HG03469 (cell line): ENCODE measurements at regions not wholly inside any gene's neighbourhood (a gene's known extent, or its start where the extent isn't known, plus 50 kb on each side); places are given as distances from the start of the nearest gene placed in this dataset.
A peak's percentile ranks its signal among the peaks of the same experiment; 100 is the strongest.

Experiments used
- ATAC-seq: cut with Tn5 transposase; IDR thresholded peaks from one replicate; pipeline ENCODE4 v1.9.1; 2021; ENCODE audit warnings: mild to moderate bottlenecking, moderate library complexity, moderate number of reproducible peaks; ENCODE audit not compliant: unreplicated experiment

- peak; percentile 64 for ATAC-seq
Measured at GRCh38 chr11:26134481-26135355, 197.2 kb upstream of the ANO3 start.

- no peak for ATAC-seq
Measured at GRCh38 chr11:26137651-26138050, 194.3 kb upstream of the ANO3 start.

- ATAC-seq, result no peak
Measured at GRCh38 chr11:26142891-26143290, 189.0 kb upstream of the ANO3 start.

GRCh38 chr11:26143566-26144290 lies 188.2 kb upstream of the ANO3 start:
- no peak for ATAC-seq

- no peak for ATAC-seq
Measured at GRCh38 chr11:26144291-26144690, 187.6 kb upstream of the ANO3 start.

- ATAC-seq, result no peak
Measured at GRCh38 chr11:26144911-26145310, 187.0 kb upstream of the ANO3 start.

GRCh38 chr11:26149585-26149984 lies 182.3 kb upstream of the ANO3 start:
- no peak for ATAC-seq

- ATAC-seq, result no peak
Measured at GRCh38 chr11:26150031-26150430, 181.9 kb upstream of the ANO3 start.

- ATAC-seq, result no peak
Measured at GRCh38 chr11:26158251-26158650, 173.7 kb upstream of the ANO3 start.

- no peak for ATAC-seq
Measured at GRCh38 chr11:26162291-26162690, 169.6 kb upstream of the ANO3 start.

GRCh38 chr11:26186389-26186788 lies 145.5 kb upstream of the ANO3 start:
- ATAC-seq, result no peak

- no peak for ATAC-seq
Measured at GRCh38 chr11:26187639-26188038, 144.3 kb upstream of the ANO3 start.

- no peak for ATAC-seq
Measured at GRCh38 chr11:26188554-26188953, 143.4 kb upstream of the ANO3 start.

GRCh38 chr11:26191193-26191592 lies 140.7 kb upstream of the ANO3 start:
- no peak for ATAC-seq

- ATAC-seq, result no peak
Measured at GRCh38 chr11:26193694-26194365, 138.1 kb upstream of the ANO3 start.

GRCh38 chr11:26194881-26195280 lies 137.0 kb upstream of the ANO3 start:
- ATAC-seq, result no peak

- ATAC-seq, result no peak
Measured at GRCh38 chr11:26198532-26199096, 133.3 kb upstream of the ANO3 start.

GRCh38 chr11:26199331-26200095 lies 132.4 kb upstream of the ANO3 start:
- ATAC-seq, result no peak

GRCh38 chr11:26201411-26201810 lies 130.5 kb upstream of the ANO3 start:
- ATAC-seq, result no peak

GRCh38 chr11:26202754-26203153 lies 129.2 kb upstream of the ANO3 start:
- no peak for ATAC-seq

- no peak for ATAC-seq
Measured at GRCh38 chr11:26204101-26204500, 127.8 kb upstream of the ANO3 start.
